B cell (primary cell): ENCODE measurements at regions not wholly inside any gene's neighbourhood (a gene's known extent, or its start where the extent isn't known, plus 50 kb on each side); places are given as distances from the start of the nearest gene placed in this dataset.

Experiments
- ATAC-seq: fragments of 200-7000 bp; cut with Tn5 transposase; one replicate; pipeline ENCODE4 v1.10.0; 2021; ENCODE audit warnings: low read depth, mild to moderate bottlenecking, moderate number of reproducible peaks, moderate library complexity
- CTCF ChIA-PET: fragments of 350-600 bp; sonication (Branson Sonifier 250); formaldehyde crosslinking; loops from one replicate; lab custom pipeline; 2021; ENCODE audit warnings: antibody characterized with exemption, inconsistent platforms; lab: Charles Lee
- POLR2A ChIA-PET: fragments of 350-600 bp; sonication (Branson Sonifier 250); formaldehyde crosslinking; loops from one replicate; lab custom pipeline; 2021; ENCODE audit warnings: antibody characterized with exemption; lab: Charles Lee
- DNase-seq: peaks from one replicate; pipeline ENCODE4 v3.0.0; 2013
- H2AFZ ChIP-seq: 2 replicates; pipeline ENCODE4 v1.6.1; 2012; ENCODE audit warnings: mild to moderate bottlenecking, low read depth, low read length; ENCODE audit not compliant: insufficient read depth, poor library complexity, severe bottlenecking
- H3K27ac ChIP-seq, 2 donors: 1 replicate in 1 of 2; 2 replicates in 1 of 2; pipeline ENCODE4 v1.5.1; 2012 to 2013; ENCODE audit warnings: low read length in 2 of 2, mild to moderate bottlenecking in 2 of 2, moderate library complexity in 1 of 2
- H3K27me3 ChIP-seq, 4 experiments: fragments of 200-600 bp in 1 of 4; sonication (generic) in 1 of 4; replicated peaks in 1 of 4; 1 replicate in 2 of 4; 2 replicates in 2 of 4; pipeline versions ENCODE4 v1.6.1 to v1.7.0; 2013 to 2016; ENCODE audit warnings: low read length in 3 of 4, mild to moderate bottlenecking in 2 of 4, mixed read lengths in 1 of 4, moderate library complexity in 1 of 4; ENCODE audit not compliant: insufficient read depth in 4 of 4, control insufficient read depth in 3 of 4; ENCODE audit errors: control extremely low read depth in 1 of 4
- H3K36me3 ChIP-seq, 2 experiments: replicated peaks in 1 of 2; 1 replicate in 1 of 2; 2 replicates in 1 of 2; pipeline versions ENCODE4 v1.6.1 to v1.7.1; 2013; ENCODE audit warnings: low read length in 1 of 2; ENCODE audit not compliant: insufficient read depth in 2 of 2, control insufficient read depth in 1 of 2; ENCODE audit errors: control extremely low read depth in 1 of 2, extremely low read depth in 1 of 2
- H3K4me1 ChIP-seq, 2 donors: fragments of 200-600 bp in 1 of 2; sonication (generic) in 1 of 2; 1 replicate in 1 of 2; 2 replicates in 1 of 2; pipeline versions ENCODE4 v1.5.1 to v1.6.1; 2013 to 2017; ENCODE audit warnings: low read length in 2 of 2; ENCODE audit not compliant: control insufficient read depth in 2 of 2, insufficient read depth in 2 of 2
- H3K4me2 ChIP-seq: replicated peaks from 2 replicates; pipeline ENCODE3; 2012; ENCODE audit warnings: mild to moderate bottlenecking, low read depth, low read length; ENCODE audit not compliant: poor library complexity, severe bottlenecking
- H3K4me3 ChIP-seq, 5 experiments: fragments of 200-600 bp in 1 of 5; sonication (generic) in 1 of 5; 1 replicate in 3 of 5; 2 replicates in 2 of 5; pipeline versions ENCODE4 v1.5.1 to v1.7.0; 2011 to 2016; ENCODE audit warnings: low read length in 4 of 5, mild to moderate bottlenecking in 4 of 5, low read depth in 2 of 5, control low read depth in 1 of 5, moderate library complexity in 1 of 5; ENCODE audit not compliant: insufficient read depth in 1 of 5; ENCODE audit errors: control extremely low read depth in 1 of 5, extremely low read depth in 1 of 5
- H3K79me2 ChIP-seq: fragments of 200-600 bp; sonication (generic); one replicate; pipeline ENCODE4 v1.6.0; 2016; ENCODE audit warnings: low read length; ENCODE audit not compliant: control insufficient read depth, insufficient read depth
- H3K9ac ChIP-seq: fragments of 200-600 bp; sonication (generic); 2 replicates; pipeline ENCODE4 v1.6.1; 2017; ENCODE audit warnings: mild to moderate bottlenecking, low read length, moderate library complexity
- H3K9me3 ChIP-seq, 3 donors: one replicate each; pipeline versions ENCODE4 v1.6.1 to v1.7.1; 2013; ENCODE audit warnings: low read length in 2 of 3; ENCODE audit not compliant: control insufficient read depth in 2 of 3, insufficient read depth in 1 of 3; ENCODE audit errors: control extremely low read depth in 1 of 3
- H4K20me1 ChIP-seq: 2 replicates; pipeline ENCODE4 v1.6.0; 2012; ENCODE audit warnings: mild to moderate bottlenecking, low read length; ENCODE audit not compliant: insufficient read depth, control insufficient read depth, poor library complexity, severe bottlenecking
- H3K27ac Mint-ChIP-seq: one replicate; pipeline ENCODE4 v1.8.0; 2021; ENCODE audit warnings: mixed read lengths
- H3K27me3 Mint-ChIP-seq: one replicate; pipeline ENCODE4 v1.8.0; 2021; ENCODE audit warnings: mixed read lengths
- H3K4me1 Mint-ChIP-seq: one replicate; pipeline ENCODE4 v1.8.0; 2021; ENCODE audit warnings: mixed read lengths
- H3K4me3 Mint-ChIP-seq: one replicate; pipeline ENCODE4 v1.8.0; 2021; ENCODE audit warnings: mixed read lengths
- H3K9me3 Mint-ChIP-seq: one replicate; pipeline ENCODE4 v1.8.0; 2022; ENCODE audit warnings: mixed read lengths; ENCODE audit not compliant: insufficient read depth
- CTCF ChIP-seq: fragments of 200-600 bp; IDR thresholded peaks from one replicate; pipeline ENCODE4 v1.8.0; 2022; ENCODE audit warnings: antibody characterized with exemption, mild to moderate bottlenecking
- EZH2 ChIP-seq: IDR thresholded peaks from 2 replicates; pipeline ENCODE4 v1.6.1; 2012; ENCODE audit warnings: borderline replicate concordance, low read depth, mild to moderate bottlenecking, moderate library complexity, low read length; ENCODE audit not compliant: insufficient read depth, poor library complexity, severe bottlenecking
- WGBS: methylation state at CpG from one replicate; pipeline ENCODE4 v1.1.5; 2013; ENCODE audit warnings: missing lambda C conversion rate; ENCODE audit not compliant: insufficient coverage; 5-methylcytosine and 5-hydroxymethylcytosine counted together
- intact Hi-C: fragments of 100-400 bp; cut with micrococcal nuclease; formaldehyde crosslinking; loops from one replicate; pipeline ENCODE4 v1.10.0; 2022

- Histone ChIP-seq H3K79me2 (no peaks in the 10 kb centered on the region), H3K27ac (no peak overlapping the region), H3K4me1 (no peaks in the 10 kb centered on the region), H2AFZ (no peak overlapping the region), H3K4me3 (no peak overlapping the region), H3K27me3 (no peaks in the 10 kb centered on the region), H3K36me3 (no peaks in the 10 kb centered on the region), H4K20me1 (no peaks in the 10 kb centered on the region), H3K9ac (no peak overlapping the region), H3K9me3 (no peaks in the 10 kb centered on the region), H3K4me2 (no peak overlapping the region)
- Mint-ChIP-seq H3K27me3 (peaks cover 6% of the 10 kb centered on the region), H3K4me1 (no peaks in the 10 kb centered on the region), H3K4me3 (no peak overlapping the region), H3K9me3 (no peaks in the 10 kb centered on the region), H3K27ac (no peak overlapping the region)
- ChIA-PET POLR2A (no interaction called here), CTCF (no interaction called here)
- intact Hi-C loops: no loop called here
- ATAC-seq (no peak), DNase-seq (no peak)
- no peak for TF ChIP-seq CTCF
- TF ChIP-seq EZH2: no peak
Observed at GRCh38 chr4:144204431-144204830, 63.9 kb upstream of the GYPA start.

- Histone ChIP-seq H3K27ac (no peak overlapping the region), H3K27me3 (no peaks in the 10 kb centered on the region), H3K4me2 (no peak overlapping the region), H3K4me1 (no peaks in the 10 kb centered on the region), H3K4me3 (no peak overlapping the region), H3K9ac (no peak overlapping the region), H2AFZ (no peak overlapping the region), H3K36me3 (no peaks in the 10 kb centered on the region), H3K9me3 (no peaks in the 10 kb centered on the region), H3K79me2 (no peaks in the 10 kb centered on the region), H4K20me1 (no peaks in the 10 kb centered on the region)
- no CpG with 5 or more reads among the region's 1 CpG for WGBS
- ChIA-PET CTCF (no interaction called here), POLR2A (no interaction called here)
- no peaks in the 10 kb centered on the region for H3K4me1 Mint-ChIP-seq
- H3K4me3 Mint-ChIP-seq: no peak overlapping the region
- no peak for TF ChIP-seq CTCF
- TF ChIP-seq EZH2: no peak
- no peak overlapping the region for H3K27ac Mint-ChIP-seq
- intact Hi-C loops: no loop called here
- ATAC-seq (no peak), DNase-seq (no peak)
- peaks cover 7% of the 10 kb centered on the region for H3K27me3 Mint-ChIP-seq
- H3K9me3 Mint-ChIP-seq: no peaks in the 10 kb centered on the region
Observed at GRCh38 chr4:144206711-144207110, 66.2 kb upstream of the GYPA start.
